ENCODE measurements at regions not wholly inside any gene's neighbourhood (a gene's known extent, or its start where the extent isn't known, plus 50 kb on each side); places are given as distances from the start of the nearest gene placed in this dataset.

DNA sequence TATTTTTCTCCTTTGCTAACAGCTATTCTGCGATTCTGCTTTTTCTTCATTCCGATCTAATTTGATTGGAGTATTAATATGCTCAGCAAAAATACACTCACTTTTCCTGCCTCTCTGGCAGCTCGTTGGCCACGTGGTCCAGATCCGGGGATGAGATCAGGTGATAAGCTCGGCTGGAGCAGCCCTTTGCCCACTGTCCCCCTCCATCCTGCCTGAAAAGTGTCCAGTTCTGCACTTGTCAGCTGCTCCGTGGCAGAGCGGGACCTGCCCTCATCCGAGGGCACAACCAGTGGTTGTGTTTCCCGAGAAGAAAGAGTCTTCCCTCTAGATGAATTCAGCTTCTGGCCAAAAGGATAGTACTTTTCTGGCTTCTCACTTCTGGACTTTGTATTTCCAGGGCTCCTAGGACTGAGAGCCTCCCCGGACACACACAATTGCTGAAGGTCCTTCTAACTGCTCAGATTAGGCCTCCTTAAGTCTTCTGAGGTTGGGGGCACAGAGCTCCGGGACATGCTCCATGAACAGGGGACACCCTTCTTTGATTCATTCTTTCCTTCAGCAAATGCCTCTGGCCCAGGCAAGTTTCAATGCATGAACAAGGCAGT lies 103.9 kb upstream of the ALDH1A3 start:
- no peak for TF ChIP-seq EZH2 (IDR thresholded peaks at IDR 0.05; ENCODE audit: borderline replicate concordance, low read depth, low read length, severe bottlenecking)
- TF ChIP-seq, protein P1, sequence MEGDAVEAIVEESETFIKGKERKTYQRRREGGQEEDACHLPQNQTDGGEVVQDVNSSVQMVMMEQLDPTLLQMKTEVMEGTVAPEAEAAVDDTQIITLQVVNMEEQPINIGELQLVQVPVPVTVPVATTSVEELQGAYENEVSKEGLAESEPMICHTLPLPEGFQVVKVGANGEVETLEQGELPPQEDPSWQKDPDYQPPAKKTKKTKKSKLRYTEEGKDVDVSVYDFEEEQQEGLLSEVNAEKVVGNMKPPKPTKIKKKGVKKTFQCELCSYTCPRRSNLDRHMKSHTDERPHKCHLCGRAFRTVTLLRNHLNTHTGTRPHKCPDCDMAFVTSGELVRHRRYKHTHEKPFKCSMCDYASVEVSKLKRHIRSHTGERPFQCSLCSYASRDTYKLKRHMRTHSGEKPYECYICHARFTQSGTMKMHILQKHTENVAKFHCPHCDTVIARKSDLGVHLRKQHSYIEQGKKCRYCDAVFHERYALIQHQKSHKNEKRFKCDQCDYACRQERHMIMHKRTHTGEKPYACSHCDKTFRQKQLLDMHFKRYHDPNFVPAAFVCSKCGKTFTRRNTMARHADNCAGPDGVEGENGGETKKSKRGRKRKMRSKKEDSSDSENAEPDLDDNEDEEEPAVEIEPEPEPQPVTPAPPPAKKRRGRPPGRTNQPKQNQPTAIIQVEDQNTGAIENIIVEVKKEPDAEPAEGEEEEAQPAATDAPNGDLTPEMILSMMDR (IDR thresholded peaks at IDR 0.05; ENCODE audit: borderline replicate concordance, extremely low read depth, low read length, poor library complexity, severe bottlenecking), result no peak
